ENCODE measurements at regions not wholly inside any gene's neighbourhood (a gene's known extent, or its start where the extent isn't known, plus 50 kb on each side); places are given as distances from the start of the nearest gene placed in this dataset.

DNA sequence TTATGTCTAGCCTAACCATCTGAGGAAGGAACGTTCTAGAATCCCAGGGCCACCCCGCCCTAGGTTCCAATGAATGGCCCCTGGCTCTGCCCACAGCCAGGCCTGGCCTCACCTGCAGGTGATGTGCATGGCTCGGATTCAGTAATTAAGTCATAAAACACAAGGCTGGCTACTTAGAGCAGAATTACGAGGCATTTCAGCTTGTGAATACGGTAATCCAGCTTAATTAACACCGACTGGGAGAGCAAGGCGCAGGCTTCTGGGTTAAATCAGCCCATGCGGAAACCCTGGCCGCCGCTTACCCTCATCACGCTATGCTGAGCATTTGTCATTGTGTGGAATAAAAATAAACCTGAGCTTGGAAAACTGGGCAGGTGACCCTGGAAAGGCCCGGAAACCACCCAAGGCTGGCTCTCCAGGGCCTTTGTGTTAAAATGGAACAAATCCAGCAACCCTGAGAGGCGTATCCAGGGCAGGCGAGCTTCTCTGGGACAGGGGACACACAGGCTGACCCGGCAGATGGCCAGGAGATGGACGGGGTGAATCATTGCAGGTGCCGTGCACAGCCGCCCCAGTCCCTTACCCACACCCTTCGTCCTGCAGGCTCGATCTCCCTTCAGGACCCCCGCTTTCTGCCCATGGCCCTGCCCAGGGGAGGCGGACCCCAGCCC lies 220.2 kb downstream of the CTTN start:
- Histone ChIP-seq H3K9me2 (no peaks in the 10 kb centered on the region), H3K4me2 (no peak overlapping the region), H3K4me3 (ENCODE audit: low read depth in 2 of 2, low read length in 1 of 2) (no peak overlapping the region), H3K27me3 (ENCODE audit: insufficient read depth) (no peaks in the 10 kb centered on the region), H3K79me2 (ENCODE audit: insufficient read depth) (no peaks in the 10 kb centered on the region), H3F3A (replicated peaks; ENCODE audit: insufficient read depth) (no peaks in the 10 kb centered on the region), H4K20me1 (ENCODE audit: insufficient read depth) (no peaks in the 10 kb centered on the region), H3K9me3 (no peaks in the 10 kb centered on the region), H3K4me1 (ENCODE audit: control insufficient read depth in 1 of 2, insufficient read depth in 2 of 2, low read depth in 1 of 2, low read length in 1 of 2) (no peaks in the 10 kb centered on the region), H3K36me3 (replicated peaks in 1 of 2; ENCODE audit: control insufficient read depth in 1 of 2, insufficient read depth in 2 of 2, low read length in 1 of 2) (no peaks in the 10 kb centered on the region), H2AFZ (ENCODE audit: low read depth) (no peak overlapping the region), H3K9ac (no peak overlapping the region), H3K27ac (ENCODE audit: low read depth in 2 of 2, low read length in 1 of 2) (no peak overlapping the region)
- ChIA-PET POLR2A (no interaction called here), CTCF (no interaction called here)
- 43% methylated on average over 9 of the region's 22 CpGs for WGBS (ENCODE audit: low lambda C conversion rate)
- DNase-seq, result no peak
- TF ChIP-seq GABPA (IDR thresholded peaks at IDR 0.05; ENCODE audit: low read depth) (no peak), RXRA (IDR thresholded peaks at IDR 0.05; ENCODE audit: borderline replicate concordance, low read depth) (no peak), SIN3A (IDR thresholded peaks at IDR 0.05; ENCODE audit: borderline replicate concordance, low read depth, low read length) (no peak), MEF2A (IDR thresholded peaks at IDR 0.05; ENCODE audit: borderline replicate concordance, low read depth) (no peak), NRF1 (IDR thresholded peaks at IDR 0.05; ENCODE audit: low read depth, low read length) (no peak), IRF3 (IDR thresholded peaks at IDR 0.05; ENCODE audit: low read depth, low read length) (no peak)
- TF ChIP-seq, protein P1, sequence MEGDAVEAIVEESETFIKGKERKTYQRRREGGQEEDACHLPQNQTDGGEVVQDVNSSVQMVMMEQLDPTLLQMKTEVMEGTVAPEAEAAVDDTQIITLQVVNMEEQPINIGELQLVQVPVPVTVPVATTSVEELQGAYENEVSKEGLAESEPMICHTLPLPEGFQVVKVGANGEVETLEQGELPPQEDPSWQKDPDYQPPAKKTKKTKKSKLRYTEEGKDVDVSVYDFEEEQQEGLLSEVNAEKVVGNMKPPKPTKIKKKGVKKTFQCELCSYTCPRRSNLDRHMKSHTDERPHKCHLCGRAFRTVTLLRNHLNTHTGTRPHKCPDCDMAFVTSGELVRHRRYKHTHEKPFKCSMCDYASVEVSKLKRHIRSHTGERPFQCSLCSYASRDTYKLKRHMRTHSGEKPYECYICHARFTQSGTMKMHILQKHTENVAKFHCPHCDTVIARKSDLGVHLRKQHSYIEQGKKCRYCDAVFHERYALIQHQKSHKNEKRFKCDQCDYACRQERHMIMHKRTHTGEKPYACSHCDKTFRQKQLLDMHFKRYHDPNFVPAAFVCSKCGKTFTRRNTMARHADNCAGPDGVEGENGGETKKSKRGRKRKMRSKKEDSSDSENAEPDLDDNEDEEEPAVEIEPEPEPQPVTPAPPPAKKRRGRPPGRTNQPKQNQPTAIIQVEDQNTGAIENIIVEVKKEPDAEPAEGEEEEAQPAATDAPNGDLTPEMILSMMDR (IDR thresholded peaks at IDR 0.05), result no peak

- Histone ChIP-seq H3K9ac (no peak overlapping the region), H3K27me3 (ENCODE audit: insufficient read depth) (no peaks in the 10 kb centered on the region), H3K27ac (ENCODE audit: low read depth in 2 of 2, low read length in 1 of 2) (no peak overlapping the region), H3K79me2 (ENCODE audit: insufficient read depth) (no peaks in the 10 kb centered on the region), H3K4me1 (ENCODE audit: control insufficient read depth in 1 of 2, insufficient read depth in 2 of 2, low read depth in 1 of 2, low read length in 1 of 2) (no peaks in the 10 kb centered on the region; a peak in 1 of 4 replicates), H3K4me2 (no peak overlapping the region), H3F3A (replicated peaks; ENCODE audit: insufficient read depth) (no peaks in the 10 kb centered on the region), H4K20me1 (ENCODE audit: insufficient read depth) (no peaks in the 10 kb centered on the region), H3K9me3 (no peaks in the 10 kb centered on the region), H2AFZ (ENCODE audit: low read depth) (no peak overlapping the region), H3K36me3 (replicated peaks in 1 of 2; ENCODE audit: control insufficient read depth in 1 of 2, insufficient read depth in 2 of 2, low read length in 1 of 2) (no peaks in the 10 kb centered on the region), H3K9me2 (no peaks in the 10 kb centered on the region), H3K4me3 (ENCODE audit: low read depth in 2 of 2, low read length in 1 of 2) (no peak overlapping the region)
- no peak for TF ChIP-seq JUND (IDR thresholded peaks at IDR 0.05)
- TF ChIP-seq, protein P2, sequence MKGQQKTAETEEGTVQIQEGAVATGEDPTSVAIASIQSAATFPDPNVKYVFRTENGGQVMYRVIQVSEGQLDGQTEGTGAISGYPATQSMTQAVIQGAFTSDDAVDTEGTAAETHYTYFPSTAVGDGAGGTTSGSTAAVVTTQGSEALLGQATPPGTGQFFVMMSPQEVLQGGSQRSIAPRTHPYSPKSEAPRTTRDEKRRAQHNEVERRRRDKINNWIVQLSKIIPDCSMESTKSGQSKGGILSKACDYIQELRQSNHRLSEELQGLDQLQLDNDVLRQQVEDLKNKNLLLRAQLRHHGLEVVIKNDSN (IDR thresholded peaks at IDR 0.05; ENCODE audit: borderline replicate concordance, low read depth), result no peak
- TF ChIP-seq SMC3 (IDR thresholded peaks at IDR 0.05; ENCODE audit: low read depth, low read length), result no peak
- TF ChIP-seq RXRA (IDR thresholded peaks at IDR 0.05; ENCODE audit: borderline replicate concordance, low read depth), result no peak
- no peak for TF ChIP-seq GATA2 (CRISPR knock-in tag; IDR thresholded peaks at IDR 0.05)
- TF ChIP-seq USF2 (IDR thresholded peaks at IDR 0.05; ENCODE audit: borderline replicate concordance, low read depth, low read length), result no peak
- no peak for TF ChIP-seq NFIC (IDR thresholded peaks at IDR 0.05; ENCODE audit: borderline replicate concordance)
- no peak for TF ChIP-seq NRF1 (IDR thresholded peaks at IDR 0.05; ENCODE audit: low read depth, low read length)
- TF ChIP-seq EP300 (IDR thresholded peaks at IDR 0.05; ENCODE audit: borderline replicate concordance in 1 of 2, low read depth in 1 of 2, low read length in 1 of 2), result no peak
- TF ChIP-seq YY1 (IDR thresholded peaks at IDR 0.05; ENCODE audit: low read depth), result no peak
- TF ChIP-seq FOXJ3 (CRISPR knock-in tag; IDR thresholded peaks at IDR 0.05), result no peak
- TF ChIP-seq CHD2 (IDR thresholded peaks at IDR 0.05; ENCODE audit: low read length, partially characterized antibody), result no peak
- ChIA-PET POLR2A (no interaction called here), CTCF (interaction anchor here (0.6 kb wide), 1 partner anchor 94 kb away, joined by 3 read pairs; no protein-coding TSS in a partner anchor)
- WGBS (ENCODE audit: low lambda C conversion rate), result 38% methylated on average over 6 of the region's 7 CpGs
- no peak for DNase-seq
These were observed 221.3 kb downstream of the CTTN start for GRCh38 chr11:70619591-70619990.

Measured in SK-N-SH (cell line).